ENCODE measurements at regions not wholly inside any gene's neighbourhood (a gene's known extent, or its start where the extent isn't known, plus 50 kb on each side); places are given as distances from the start of the nearest gene placed in this dataset.

- Histone ChIP-seq H3K9me1 (ENCODE audit: control insufficient read depth, extremely low read depth, insufficient read depth, low read length) (no peaks in the 10 kb centered on the region), H3K4me2 (ENCODE audit: control insufficient read depth, extremely low read depth, insufficient read depth, low read depth, low read length) (no peak overlapping the region), H3K27ac (ENCODE audit: control insufficient read depth, insufficient read depth, low read length) (no peak overlapping the region), H3K27me3 (ENCODE audit: control insufficient read depth, extremely low read depth, insufficient read depth, low read length) (no peaks in the 10 kb centered on the region), H2AFZ (ENCODE audit: control insufficient read depth, low read length) (no peak overlapping the region), H4K20me1 (ENCODE audit: control insufficient read depth, extremely low read depth, insufficient read depth, low read length) (no peaks in the 10 kb centered on the region), H3K36me3 (ENCODE audit: control insufficient read depth in 2 of 2, extremely low read depth in 1 of 2, insufficient read depth in 2 of 2, low read length in 2 of 2) (no peaks in the 10 kb centered on the region), H3K4me3 (ENCODE audit: control insufficient read depth in 2 of 3, extremely low read depth in 1 of 3, insufficient read depth in 2 of 3, low read depth in 1 of 3, low read length in 3 of 3) (no peak overlapping the region), H3K9ac (ENCODE audit: control insufficient read depth, extremely low read depth, insufficient read depth, low read length) (no peak overlapping the region), H3K79me2 (ENCODE audit: control insufficient read depth, insufficient read depth, low read length) (no peaks in the 10 kb centered on the region), H3K9me3 (ENCODE audit: control insufficient read depth, low read depth, low read length) (no peaks in the 10 kb centered on the region), H3K4me1 (ENCODE audit: control insufficient read depth, extremely low read depth, insufficient read depth, low read length) (peaks cover 3% of the 10 kb centered on the region)
- no peak for DNase-seq (ENCODE audit: low read depth, low spot score)
- dilution Hi-C loops (cut with MboI; ENCODE audit: extremely low pct_ligation_motif_present, low sequenced_read_pairs) = no loop called here
- no peak for FAIRE-seq
- TF ChIP-seq EZH2 (IDR thresholded peaks at IDR 0.05; ENCODE audit: low read length) = no peak
Measured at GRCh38 chr11:26943636-26944035, 50.3 kb upstream of the FIBIN start.
